ENCODE measurements at regions not wholly inside any gene's neighbourhood (a gene's known extent, or its start where the extent isn't known, plus 50 kb on each side); places are given as distances from the start of the nearest gene placed in this dataset.

- no peaks in the 10 kb centered on the region for H3K4me1 ChIP-seq
- H3K36me3 ChIP-seq = no peaks in the 10 kb centered on the region
- no peak overlapping the region for H3K27ac ChIP-seq
- no peaks in the 10 kb centered on the region for H3K27me3 ChIP-seq
- DNase-seq (no peak), ATAC-seq (no peak)
- no peak overlapping the region for H3K4me3 ChIP-seq
- intact Hi-C loops (cut with DNase I) = no loop called here
- no peaks in the 10 kb centered on the region for H3K9me3 ChIP-seq
- TF ChIP-seq CTCF (IDR thresholded peaks at IDR 0.05) = no peak
Observed at GRCh38 chr16:62088731-62089410, 52.6 kb upstream of the CDH8 start.

Data from upper lobe of right lung (tissue), 1 donor.